Left hindlimb (tissue), 1 donor: ENCODE measurements at regions not wholly inside any gene's neighbourhood (a gene's known extent, or its start where the extent isn't known, plus 50 kb on each side); places are given as distances from the start of the nearest gene placed in this dataset.

Source experiments
- DNase-seq: peaks from one replicate; pipeline ENCODE4 v3.0.0-alpha.2; 2018

DNA sequence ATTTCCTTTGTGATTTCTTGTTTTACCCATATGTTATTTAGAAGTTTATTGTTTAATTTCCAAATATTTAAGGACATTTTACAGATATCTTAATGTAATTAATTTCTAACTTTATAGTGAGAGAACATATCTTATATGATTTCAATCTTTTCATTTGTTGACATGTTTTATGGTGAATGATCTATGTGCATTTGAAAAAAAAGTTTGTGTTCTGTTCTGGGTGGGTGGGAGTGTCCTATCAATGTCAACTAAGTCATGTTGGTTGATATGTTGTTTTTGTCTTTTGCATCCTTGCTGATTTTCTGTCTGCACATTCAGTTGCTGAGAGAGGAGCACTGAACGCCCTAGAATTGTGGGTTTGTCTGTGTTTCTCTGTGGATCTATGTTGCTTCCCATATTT, 50.3 kb upstream of the CBFA2T3 start:
- DNase-seq, result no peak

- DNase-seq, result no peak
Observed at GRCh38 chr16:89031715-89032659, 55.0 kb upstream of the CBFA2T3 start.

DNA sequence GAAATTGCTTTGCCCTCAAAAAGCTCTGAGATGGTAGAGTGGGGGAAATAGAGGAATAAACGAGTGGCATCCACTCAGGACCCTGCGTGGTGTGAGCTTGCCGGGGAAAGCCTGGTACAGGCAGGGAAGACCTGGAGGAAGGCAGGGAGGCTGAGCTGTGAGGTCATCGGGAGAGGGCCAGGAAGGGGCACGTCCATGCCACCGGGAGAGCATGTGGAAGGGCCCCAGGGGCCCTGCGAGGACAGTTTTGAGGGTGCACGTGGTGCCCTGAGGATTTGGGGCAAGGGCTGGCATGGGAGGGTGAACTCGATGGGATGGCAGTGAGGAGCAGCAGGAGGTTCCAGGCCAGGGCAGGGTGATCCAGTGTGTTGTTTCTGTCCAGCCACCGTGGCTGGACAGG, 56.3 kb upstream of the CBFA2T3 start:
- DNase-seq, result no peak

- DNase-seq, result no peak
Observed at GRCh38 chr16:89033796-89034572, 57.0 kb upstream of the CBFA2T3 start.

DNA sequence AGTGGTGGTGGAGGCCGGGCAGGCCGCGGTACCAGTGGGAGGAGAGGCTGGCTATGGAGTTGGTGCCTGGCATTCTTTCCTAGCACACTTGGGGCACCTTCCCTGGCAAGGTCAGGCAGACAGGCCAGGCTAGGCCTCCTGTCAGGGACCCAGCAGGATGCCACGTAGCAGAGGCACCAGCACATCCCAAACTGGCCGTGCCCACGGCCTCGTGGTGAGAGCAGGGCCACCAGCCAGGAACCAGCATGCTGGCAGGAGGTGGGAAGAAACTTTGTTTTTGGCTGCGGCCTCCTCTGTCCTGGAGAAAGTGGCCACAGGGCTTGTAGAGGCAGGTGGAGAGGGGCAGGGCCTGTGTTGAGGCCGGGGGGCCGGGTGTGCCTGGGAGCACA, 57.6 kb upstream of the CBFA2T3 start:
- peak; percentile 6 for DNase-seq

DNA sequence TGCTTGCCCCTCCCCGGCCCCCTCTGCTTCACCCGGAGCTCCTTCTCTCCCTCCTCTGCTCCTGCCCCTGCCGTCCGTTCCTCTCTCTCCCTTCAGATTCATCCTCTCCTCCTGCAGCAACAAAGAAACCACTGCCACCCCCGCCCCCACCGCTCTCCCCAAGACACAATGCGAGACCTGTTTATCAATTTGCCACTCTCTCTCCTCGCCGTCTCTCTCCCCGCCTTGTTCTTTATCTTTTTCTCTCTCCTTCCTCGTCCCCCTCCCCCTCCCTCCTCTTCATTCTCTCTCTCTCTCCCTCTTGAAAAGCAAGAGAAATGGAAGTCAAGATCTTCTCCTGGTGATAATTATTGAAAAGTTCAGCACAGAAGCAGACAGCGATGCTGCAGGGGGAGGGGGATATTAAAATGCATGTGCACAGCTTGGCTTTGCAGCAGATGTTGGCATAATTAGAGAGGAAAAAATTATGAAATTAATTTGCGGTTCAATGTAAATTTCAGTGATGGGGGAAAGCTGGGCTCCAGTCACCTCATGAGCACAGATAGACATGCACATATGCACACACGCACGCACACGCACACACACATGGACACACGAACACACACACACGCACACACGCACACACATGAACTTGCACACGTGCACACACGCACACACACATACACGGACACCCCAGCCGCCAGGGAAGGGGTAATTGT, 58.1 kb upstream of the CBFA2T3 start:
- no peak for DNase-seq

DNA sequence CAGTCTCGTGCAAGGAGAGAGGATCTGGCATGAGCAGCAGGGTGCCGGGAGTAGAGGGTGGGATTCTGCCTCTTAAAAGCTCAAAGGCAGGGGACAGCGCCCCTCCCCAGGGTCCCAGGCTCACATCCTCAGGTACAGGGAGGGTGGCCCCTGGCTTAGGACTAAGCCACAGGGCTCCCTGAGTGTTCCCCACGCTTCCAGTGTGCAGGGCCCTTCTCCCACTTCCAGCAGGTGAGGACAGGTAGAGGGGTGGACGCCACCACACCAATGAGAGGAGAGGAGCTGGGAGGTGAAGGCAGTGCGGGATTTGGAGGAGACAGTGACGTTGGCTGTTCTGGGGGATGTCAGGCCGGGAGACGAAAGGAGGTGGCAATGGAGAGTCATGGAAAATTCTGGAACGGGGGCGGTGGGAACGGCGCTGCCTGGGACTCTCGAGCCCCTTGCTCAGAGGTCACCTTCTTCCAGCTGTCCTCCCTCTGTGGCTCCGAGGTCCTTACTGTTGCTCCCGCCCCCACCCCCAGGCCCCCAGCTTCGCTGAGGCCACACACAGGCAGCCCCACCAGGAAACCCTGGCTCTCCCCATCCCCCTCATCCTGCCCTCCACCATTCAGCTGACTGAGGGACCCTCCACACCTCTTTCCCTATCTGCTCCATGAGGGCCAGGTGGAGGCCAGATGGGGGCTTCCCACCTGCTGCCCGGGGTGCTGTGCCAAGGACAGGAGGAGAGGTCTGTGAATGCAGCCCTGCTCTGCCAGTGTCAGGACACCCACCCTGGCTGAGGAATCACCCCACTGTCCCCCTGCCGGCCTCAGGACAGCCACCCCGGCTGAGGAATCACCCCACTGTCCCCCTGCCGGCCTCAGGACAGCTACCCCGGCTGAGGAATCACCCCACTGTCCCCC, 57.7 kb upstream of the ACSF3 start:
- peak; percentile 19 for DNase-seq

GRCh38 chr16:89036776-89037175, 56.9 kb upstream of the ACSF3 start:
- no peak for DNase-seq

DNA sequence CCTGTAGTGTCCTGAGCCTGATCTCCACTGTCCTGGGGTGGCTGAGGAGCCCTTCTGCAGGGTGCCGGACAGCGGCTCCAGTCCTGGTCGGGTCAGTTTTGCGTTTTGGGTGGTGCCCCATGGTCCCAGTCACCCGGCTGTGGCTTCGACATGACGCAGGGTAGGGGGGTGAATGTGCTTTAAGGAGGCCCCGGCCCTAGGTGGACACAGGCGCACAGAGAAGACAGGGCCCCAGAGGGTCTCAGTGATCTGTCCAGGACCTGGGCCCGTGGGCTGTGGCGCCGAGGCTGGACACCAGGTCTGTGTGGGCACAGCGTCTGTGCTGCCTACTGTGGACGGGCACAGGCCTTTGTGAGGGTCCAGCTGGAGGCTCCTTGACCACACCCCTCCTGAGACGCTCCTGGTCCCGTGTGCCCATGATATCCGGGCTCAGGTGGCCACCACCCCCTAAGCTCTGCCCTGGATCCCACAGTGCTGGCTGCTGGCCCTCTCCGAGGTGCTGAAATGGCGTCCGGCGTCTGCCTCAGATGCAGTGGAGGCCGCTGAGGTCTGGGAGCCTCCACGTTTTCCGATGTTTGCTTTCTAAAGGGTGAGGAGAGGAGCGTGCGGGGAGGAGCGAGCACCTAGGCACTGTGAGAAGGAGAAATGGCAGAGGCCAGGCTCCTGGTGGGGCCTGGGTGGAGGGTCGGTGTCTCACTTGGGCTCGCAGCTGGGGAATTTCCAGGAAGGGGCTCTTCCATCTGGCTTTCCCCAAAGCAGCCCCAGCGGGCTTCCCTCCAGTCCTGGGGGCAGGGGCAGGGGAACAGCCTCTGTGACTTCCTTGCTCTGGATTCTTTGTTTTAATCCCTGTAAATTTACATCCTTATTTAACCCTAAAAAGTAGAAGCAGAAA, 56.1 kb upstream of the ACSF3 start:
- peak; percentile 51 for DNase-seq

DNA sequence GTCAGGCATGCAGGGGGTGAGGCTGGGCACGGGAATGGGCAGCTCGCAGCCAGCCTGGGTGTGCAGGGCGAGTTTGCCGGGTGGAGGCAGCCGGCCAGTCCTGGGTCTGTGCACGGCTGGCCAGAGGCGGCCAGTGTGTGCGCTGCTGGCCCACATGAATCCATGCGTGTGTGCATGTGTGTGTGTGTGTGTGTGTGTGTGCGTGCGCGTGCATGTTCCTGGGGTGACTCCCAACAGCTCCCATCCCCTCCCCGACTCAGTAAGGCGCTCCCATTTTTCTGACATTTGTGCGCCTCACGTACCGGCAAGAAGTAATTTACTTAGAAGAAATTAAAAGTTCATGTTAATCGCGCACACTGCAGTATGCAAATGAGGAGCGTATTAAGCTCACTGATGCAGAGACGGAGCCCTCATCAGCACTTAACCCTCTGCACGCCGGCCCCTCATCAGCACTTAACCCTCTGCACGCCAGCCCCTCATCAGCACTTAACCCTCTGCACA, 55.4 kb upstream of the ACSF3 start:
- DNase-seq, result no peak

GRCh38 chr16:89038811-89039735, 54.6 kb upstream of the ACSF3 start:
- no peak for DNase-seq

DNA sequence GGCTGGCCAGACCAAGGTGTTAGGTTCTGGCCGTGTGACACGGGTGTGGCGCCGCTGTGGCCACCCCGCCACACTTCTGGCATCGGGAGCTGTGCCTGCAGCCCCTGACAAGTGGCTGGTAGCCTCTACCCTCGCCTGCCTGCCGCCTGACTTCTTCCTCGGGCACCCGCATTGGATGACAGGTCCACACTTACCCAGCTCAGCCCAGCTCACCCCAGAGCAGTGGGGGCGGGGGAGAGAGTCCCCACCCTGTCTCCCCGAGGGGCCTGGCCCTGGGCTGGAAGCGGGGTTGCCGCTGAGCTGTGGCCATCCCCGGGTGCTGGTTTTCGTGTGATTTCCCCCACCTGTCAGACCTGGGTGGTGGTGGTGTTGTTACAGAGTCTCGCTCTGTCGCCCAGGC, 53.9 kb upstream of the ACSF3 start:
- no peak for DNase-seq

DNA sequence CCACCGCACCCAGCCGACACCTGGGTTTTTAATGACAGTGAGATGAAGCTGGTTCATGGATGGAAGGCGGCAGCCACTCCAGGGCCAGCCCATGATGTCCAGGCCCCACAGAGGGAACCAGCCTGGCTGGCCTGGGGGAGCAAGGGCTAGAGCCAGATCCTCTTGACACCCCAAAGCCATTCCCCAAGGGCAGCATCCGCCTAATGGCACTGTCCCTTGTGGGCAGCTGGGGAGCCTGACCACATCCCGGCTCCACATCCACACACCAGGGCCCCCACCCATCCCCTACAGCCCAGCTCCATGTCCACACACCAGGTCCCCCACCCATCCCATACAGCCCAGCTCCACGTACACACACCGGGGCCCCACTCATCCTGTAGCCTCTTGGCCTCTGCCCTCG, 53.3 kb upstream of the ACSF3 start:
- no peak for DNase-seq

DNA sequence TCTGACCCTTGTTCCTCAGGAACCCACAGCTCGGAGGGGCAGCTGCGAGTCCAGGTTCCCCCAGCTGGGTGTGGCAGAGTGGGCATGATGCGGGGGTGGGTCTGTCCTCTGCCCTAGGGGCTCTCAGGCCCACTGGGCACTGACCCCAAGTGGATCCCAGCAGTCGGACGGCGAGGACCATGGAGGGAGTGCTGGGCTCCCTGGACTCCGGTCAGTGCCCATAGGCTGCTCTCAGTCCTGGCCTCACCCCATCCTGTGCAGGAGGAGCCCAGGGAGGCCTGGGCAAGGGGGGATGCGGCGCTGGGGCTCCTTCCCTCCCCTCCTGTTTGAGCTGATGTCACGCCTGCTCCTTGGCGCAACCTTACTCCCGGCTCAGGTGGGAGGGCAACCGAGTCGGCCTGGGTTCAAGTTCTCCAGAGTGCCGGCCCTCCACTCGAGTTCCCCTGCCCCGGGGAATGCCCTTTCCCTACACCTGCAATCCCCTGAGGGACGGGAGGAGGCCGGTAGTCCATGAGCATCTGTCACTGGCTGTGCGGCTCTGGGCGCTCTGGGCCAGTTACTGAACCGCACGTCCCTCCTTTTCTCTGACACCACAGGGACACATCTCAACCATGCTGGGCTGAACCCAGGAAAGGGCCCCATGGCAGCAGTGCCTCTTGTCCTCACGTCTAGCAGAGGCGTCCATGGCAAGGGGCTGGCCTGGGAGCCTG, 52.6 kb upstream of the ACSF3 start:
- no peak for DNase-seq

- DNase-seq, result no peak
Observed at GRCh38 chr16:89041571-89042481, 51.8 kb upstream of the ACSF3 start.

GRCh38 chr16:89042711-89043551, 50.7 kb upstream of the ACSF3 start:
- DNase-seq, result peak; percentile 13
